GM18873 (cell line): ENCODE measurements at regions not wholly inside any gene's neighbourhood (a gene's known extent, or its start where the extent isn't known, plus 50 kb on each side); places are given as distances from the start of the nearest gene placed in this dataset.
"Not testable (repeated sequence)": the region's sequence is repeated elsewhere in the genome, so short reads cannot be mapped to it uniquely, and the experiment has no call there.

ENCODE experiments used
- ATAC-seq: cut with Tn5 transposase; IDR thresholded peaks from one replicate; pipeline ENCODE4 v1.9.1; 2021; ENCODE audit warnings: mild to moderate bottlenecking, moderate library complexity, moderate number of reproducible peaks; ENCODE audit not compliant: unreplicated experiment, low FRiP score

DNA sequence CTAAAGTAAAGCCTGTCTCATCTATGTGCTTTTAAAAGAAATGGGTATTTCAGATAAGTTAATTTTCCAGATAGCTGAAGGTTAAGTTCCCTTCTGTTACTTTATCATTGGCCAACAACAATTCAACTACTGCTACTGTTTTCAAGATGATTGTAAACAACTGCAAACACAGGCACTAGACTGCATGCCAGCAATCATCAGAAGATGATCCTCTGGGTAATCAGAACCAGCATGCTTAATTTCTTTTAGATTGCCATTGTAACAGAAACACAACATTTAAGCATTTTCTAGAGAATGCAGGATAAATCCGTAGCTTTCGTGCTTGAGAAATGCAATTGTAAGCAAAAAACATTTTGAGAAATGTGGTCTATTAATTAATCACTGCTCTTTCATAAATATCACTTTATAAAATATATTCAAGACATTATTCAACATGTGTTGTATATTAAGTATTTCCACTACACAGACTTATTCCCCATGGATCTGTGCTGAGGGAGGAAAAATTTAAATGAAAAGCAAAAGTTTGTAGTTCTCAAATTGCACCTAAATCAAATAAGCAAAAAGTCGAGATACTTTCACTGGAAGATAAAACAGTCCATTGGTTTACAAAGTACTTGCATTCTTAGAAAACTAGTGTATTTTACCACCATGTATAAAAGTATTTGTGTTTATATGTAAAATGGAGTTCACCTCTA is 133.7 kb downstream of the ATL2 start:
- ATAC-seq = no peak

DNA sequence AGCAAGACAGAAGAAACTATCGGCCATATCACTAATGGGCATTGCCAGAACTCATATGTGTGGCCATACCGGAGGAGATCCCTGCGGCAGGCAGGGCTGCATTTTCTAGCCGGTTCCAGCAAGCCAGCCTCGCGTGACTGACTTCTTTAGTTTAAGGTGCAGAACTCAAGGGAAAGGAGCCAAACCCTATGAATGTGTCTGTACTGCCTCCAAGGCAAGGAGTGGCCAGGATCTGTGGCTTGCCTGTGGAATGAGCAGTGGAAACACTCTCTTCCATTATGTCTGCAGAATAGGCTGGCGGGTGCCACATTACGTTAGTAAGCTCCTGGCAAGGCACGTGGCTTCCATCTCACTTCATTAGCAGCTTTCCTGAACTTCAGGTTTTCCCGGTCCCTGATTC is 137.6 kb downstream of the ATL2 start:
- no peak for ATAC-seq

DNA sequence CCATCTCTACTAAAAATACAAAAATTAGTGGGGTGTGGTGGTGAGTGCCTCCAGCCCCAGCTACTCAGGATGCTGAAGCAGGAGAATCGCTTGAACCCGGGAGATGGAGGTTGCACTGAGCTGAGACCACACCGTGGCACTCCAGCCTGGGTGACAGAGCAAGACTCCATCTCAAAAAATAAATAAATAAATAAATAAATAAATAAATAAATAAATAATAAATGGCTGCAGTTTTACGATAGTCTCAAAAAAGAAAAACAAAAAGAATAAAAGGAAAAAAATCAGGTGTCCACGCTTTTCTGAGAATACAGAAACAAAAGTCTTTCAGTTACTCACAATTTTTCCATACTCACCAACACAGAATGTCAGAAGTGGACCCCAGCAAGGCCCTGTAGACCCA is 138.4 kb downstream of the ATL2 start:
- not testable (repeated sequence) for ATAC-seq

DNA sequence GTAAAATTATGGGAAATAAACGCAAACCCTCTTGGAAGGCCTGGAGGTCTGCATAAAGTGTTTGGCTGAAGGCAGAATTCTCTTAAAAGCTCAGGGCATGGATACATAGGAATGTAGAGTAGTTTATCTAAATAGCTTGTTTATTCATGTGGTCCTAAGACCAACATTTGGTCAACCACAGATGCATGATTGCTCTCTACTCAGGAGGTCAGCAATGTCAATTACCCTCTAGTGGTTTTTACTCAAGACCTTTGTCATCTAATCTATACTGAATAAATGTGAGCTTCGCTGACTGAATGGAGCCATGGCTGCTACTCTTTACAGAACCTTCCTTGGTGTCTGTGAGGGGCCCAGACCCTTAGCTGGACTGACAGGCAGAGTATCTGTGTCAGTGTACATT is 139.8 kb downstream of the ATL2 start:
- ATAC-seq = no peak

DNA sequence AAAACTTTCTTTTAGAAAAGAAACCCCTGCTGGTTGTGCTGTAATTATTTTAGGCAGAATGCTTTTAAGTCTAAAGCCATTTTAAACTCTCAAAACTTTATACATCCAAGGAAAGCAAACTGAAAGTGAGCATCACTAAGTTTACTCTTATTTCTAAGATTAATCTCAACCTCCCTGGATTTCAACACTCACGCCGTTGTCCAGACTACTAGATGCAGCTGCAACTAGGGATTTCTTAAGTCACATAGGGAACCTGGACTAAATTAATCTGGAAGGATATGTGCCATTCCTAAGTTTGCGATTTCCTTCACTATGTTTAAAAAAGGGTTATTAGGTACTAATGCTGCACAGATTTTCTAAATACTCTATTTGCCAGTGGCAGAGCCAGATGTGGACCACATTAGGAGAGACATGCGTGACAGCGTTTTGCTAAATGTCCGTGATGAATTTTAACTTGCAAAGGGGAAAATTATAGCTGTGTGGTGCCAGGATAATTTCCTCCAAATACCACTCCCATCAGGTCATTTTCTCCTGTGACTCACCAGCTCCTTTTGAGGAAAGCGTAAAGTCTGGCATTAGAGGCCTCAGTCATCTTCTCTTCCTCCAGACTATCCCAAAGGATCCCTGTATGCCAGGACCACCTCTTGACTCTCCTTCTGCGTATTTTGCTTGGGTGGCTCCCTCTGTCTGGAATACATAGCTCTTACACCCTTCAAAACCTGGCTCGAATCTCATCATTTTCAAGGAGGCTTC is 143.7 kb downstream of the ATL2 start:
- no peak for ATAC-seq

DNA sequence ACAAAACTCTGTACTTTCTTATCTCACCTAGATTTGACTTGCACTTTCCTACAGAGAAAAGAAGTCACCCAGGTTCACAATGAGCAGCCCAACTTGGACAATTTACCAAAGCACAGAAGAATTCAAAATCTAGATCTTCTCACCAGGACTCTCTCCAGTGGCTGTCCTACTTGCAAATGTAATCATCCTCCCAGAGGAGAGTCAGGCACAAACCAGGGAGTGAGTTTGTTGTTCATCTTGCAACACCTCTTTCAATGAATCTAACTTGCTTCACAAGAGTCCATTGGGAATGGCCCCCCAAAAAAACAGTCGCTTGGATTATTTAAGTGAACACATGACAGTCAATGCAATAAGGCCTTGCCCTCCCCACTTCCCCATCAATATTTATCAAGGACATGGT is 144.6 kb downstream of the ATL2 start:
- no peak for ATAC-seq

DNA sequence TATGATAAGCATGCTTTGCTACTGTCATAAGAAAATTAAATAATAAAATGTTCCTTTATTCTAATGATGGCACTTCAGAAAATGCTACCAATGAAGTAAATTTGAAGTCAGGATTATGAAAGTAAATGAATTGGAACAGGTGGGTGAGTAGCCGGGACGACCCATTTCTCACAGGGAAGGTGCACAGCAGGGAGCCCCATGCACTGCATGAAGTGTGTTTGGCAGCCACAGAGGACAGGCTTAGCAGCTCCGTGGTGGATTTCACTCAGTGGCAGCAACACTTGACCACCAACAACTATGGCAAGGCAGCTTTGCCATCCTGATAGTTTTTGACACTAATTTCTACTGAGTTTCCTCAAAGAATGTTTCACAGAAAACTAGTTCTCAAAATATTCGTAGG is 146.3 kb downstream of the ATL2 start:
- no peak for ATAC-seq

DNA sequence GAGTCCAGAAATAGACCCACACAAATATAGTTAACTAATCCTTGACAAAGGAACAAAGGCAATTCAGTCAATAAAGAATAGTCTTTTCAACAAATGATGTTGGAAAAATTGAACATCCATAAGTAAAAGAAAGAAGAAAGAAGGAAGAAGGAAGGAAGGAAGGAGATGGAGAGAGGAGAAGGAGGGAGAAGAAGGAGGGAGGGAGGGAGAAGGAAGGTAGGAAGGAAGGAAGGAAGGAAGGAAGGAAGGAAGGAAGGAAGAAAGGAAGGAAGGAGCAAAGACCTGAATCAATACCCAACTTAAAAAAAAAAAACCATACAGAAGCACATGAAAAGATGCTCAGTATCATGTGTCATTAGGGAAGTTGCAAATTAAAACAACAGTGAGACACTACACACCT is 148.3 kb downstream of the ATL2 start:
- no peak for ATAC-seq

DNA sequence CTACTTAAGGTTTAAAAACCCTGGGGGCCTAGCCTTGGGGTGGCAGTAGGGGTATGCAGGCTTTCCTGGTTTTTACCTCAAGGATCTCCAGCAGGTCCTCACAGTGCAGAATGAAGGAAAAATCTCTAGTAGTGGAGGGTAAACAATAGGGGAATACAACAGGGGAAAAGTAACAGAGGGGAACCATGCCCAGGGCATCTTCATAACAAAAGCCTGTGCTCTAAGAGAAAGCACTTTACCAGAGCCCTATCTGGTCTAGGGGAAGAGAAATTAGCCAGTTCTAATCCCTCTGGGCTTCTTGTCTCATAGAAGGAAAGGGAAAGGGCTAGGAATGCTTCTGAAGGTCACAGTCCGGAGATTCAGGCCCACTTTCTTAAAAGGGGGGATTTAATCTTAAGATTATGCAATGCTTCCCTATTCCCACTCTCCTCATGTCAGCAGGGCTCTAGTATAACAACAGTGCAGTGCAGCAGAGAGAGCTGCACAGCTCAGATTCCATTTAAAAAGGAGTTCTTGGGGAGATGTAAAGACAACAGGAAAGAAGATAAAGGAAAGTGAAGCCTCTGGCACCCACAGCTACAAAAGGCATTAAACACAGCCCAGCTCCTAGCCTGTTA is 149.0 kb upstream of the CYP1B1 start:
- ATAC-seq = no peak

DNA sequence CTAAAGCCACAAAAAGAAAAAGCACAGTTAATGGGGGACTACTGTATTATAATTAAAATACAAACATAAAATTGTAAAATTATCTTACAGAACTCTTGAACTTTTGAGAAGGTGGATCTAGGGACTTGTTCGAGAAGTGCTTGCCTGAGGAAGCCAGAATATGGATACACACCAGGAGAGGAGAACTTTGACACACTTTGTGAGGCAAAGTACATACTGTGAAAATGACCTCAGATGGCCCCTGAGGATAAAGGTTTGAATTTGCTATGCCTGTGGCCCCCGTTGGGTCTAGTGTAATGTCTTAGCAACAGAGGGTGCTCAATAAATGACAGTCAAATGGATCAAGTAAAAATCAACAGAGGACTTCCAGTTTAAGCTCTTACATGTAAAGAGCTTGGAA is 148.2 kb upstream of the CYP1B1 start:
- ATAC-seq = no peak

DNA sequence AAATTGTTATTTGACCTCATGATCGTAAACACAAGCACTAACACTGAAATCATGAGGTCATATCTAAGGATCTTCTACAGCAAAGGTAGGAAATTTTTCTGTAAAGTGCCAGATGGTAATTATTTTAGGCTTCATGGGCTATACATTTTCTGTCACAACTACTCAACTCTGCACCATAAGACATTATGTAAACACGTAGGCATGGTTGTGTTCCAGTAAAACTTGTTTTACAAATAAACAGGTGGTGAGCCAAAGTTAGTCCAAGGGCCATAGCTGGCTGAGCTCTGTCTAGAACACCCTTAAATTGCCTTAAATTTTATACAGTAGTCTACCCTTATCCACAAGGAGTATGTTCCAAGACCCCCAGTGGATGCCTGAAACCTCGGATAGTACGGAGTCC is 147.3 kb upstream of the CYP1B1 start:
- ATAC-seq = no peak

DNA sequence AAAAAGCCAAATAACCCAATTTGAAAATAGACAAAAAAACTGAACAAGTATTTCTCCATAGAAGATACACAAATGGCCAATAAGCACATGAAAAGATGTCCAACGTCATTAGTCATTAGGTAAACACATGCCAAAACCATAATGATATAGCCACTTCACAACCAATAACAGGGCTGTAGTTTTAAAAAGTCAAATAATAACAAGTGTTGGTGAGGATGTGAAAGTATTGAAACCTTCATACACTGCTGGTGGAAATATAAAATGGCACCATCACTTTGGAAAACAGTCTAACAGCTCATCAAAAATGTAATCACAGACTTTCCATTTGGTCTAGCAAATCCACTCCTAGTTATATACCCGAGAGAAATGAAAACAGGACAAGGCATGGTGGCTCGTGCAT is 144.2 kb upstream of the CYP1B1 start:
- ATAC-seq = no peak

DNA sequence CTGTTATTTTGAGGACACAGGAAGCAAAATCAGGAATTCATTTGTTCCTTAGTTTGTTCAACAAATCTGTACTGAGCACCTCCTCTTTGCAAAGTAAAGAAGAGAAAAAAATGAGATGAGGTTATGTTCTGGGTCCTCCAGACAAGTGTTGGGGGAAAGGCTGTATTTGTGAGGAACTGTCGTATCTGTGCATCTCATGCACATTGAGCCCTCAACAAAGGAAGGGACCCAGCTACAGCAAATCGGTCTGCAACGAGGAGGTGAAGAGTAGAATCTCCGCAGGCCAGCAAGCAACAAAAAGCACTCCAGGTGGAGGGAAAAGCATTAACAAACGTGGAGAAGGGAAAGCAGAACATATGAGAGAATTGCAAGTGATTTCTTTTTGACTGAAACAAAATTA is 143.0 kb upstream of the CYP1B1 start:
- ATAC-seq = no peak

DNA sequence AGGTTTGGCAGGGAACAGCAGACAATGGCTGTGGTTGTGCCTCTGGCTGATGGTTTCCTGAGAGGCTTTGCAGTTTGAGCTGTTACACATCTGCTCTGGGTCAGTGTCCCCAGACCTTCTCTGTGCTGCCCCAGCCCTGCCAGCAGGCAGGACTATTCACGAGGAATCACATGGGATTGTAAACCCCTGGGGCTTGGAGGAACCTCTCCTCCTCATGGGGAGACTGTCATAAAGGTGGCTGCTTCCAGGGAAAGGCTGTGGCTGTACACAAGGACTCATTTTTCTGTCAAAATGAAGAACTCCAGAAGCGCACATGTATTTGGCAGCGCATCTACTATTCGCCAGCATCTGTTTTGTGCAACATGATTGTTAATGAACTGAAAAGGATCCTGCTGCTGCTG is 142.6 kb upstream of the CYP1B1 start:
- ATAC-seq = no peak

DNA sequence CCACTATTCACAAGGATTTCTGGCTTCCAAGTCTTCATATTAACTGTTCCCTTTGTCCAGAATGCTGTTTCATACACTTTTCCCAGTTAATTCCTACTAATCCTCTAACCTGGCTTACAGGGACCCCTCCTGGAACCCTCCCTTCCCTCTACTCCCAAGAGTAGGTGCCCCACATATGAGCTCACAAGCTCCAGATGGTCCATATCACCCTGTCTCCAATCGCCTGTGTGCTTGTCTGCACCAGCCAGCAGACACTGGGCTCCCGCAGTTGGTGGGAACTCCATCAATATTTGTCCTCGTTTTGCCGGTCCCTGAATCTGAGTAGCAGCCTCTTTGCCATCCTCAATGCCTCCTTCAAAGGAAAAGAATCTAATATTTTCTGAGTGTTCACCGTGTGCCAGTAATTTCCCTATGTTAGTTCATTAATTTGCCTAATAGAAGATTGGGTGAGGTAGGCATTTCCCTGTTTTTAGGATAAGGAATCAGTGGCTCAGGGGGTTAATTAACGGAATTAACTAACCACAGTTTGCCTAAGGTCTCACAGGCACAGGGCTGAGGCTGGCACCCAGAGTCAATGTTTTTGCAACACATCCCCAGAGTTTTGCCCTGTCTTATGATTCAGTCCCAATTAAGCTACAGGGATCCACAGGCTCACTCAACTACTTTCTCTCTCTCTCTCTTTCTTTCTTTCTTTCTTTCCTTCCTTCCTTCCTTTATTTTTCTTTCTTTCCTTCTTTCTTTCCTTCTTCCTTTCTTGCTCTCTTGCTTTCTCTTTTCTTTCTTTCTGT is 141.6 kb upstream of the CYP1B1 start:
- ATAC-seq = no peak

DNA sequence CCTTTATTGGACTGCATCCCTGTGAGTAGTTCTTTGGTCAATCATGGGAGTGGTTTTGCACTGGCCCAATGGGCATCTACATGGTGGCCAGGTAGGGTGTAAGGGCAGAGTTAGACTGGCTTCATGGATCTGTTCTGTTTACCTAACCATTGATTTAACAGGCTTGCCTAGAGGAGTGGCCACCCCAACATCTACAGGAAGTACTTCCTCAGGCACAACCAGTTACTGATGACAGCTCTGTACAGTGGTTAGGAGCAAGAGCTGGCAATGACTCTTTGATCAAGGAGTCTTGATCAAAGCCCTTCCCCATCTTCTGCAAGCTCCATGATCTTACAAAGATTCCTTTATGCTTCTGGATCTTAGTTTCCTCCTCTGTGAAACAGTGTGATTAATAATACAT is 140.9 kb upstream of the CYP1B1 start:
- no peak for ATAC-seq

DNA sequence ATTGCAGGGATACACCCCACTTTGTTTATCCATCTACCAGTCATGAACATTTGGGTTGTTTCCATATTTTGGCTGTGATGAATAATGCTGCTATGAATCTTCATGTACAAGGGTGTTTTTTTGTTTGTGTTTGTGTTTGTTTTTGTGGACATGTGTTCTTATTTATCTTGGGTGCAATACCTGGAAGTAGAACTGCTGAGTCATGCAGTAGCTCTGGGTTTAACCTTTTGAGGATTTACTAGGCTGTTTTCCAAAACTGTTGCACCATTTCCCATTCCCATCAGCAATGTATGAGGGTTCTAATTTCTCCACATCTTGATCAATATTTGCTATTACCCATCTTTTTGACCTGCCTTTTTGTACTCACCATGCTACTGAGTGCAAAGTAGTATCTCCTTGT is 140.0 kb upstream of the CYP1B1 start:
- ATAC-seq = no peak

DNA sequence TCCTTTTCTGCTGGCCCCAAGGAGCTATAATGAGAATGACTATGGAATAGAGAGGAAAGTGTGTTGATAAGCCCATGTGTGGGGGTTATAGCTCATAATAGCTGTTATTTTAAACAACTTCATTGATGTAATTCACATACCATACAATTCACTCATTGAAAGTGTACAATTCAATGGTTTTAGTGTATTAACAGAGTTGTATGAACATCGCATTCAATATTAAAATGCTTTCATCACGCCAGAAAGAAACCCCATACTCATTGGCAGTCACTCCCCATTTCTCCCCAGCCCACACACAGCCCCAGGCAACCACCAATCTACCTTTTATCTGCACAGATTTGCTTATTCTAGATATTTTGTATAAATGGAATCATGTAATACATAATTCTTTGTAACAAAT is 139.6 kb upstream of the CYP1B1 start:
- ATAC-seq = no peak

DNA sequence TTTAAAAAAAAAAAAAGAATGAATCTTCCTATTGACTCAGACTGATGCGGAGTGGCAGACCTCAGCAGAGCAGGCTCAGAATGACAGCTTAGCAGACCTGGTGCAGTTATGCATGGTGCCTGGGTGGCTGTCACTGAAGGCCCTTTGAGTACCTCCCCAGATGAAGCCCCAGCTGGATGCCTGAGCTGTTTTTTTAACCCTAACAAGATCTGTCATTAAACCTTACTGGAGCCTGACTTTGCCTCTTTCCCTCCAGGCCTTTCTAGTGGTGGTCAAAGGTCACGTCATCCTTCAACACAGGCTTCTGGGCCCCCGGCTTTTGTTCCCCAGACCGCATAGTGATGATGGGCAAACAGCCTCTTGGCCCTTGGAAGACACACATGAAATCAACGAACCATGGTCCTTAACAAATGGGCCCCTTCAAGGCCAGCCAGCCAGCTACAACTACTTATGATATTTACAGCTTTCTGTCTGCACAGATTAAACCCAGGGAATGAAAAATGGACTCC is 138.3 kb upstream of the CYP1B1 start:
- ATAC-seq = no peak

DNA sequence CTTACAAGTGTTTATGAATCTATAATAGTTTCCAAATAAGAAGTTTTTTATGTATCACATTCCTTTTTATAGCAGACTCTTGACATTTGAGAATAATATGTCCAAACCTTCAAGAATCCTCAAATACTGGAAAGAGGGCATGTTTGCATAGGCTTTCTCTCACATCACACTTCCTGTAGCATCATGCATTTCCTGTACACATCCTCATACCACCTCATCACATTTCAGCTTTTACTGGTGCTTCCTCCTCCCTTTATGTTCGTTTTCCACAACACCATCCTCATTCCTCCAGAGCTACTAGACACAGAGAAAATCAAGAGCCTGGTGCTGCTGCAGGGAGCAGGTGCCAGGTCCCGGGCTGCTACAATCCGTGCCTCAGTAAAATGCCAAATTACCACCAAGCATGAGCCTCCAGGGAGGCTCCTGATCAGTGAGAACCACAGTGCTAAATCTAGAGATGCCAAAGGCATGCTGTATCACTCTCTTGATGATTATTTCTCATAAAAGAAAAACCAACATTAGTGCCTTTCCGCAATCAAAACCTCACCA is 137.7 kb upstream of the CYP1B1 start:
- no peak for ATAC-seq

DNA sequence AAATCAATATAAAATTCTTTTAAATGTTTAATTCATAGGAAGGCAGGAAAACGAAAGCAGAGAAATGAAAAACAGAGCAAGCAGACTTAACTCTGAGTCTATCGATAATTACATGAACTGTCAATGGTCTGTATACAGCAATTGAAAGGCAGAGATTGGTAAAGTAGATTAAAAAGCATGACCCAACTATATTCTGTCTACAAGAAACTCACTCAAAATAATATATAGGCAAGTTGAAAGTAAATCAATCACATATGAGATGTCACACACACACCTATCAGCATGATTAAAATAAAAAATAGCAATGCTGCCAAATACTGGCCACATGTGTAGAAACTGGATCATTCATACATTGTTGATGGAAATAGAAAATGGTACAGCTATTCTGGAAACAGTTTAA is 136.4 kb upstream of the CYP1B1 start:
- ATAC-seq = no peak
